Glutamatergic neuron (in vitro differentiated cells): ENCODE measurements at regions not wholly inside any gene's neighbourhood (a gene's known extent, or its start where the extent isn't known, plus 50 kb on each side); places are given as distances from the start of the nearest gene placed in this dataset.
"Not testable (repeated sequence)": the region's sequence is repeated elsewhere in the genome, so short reads cannot be mapped to it uniquely, and the experiment has no call there.

Experiments used
- DNase-seq: peaks from one replicate; pipeline ENCODE4 v3.0.0; 2022
- H3K27ac Mint-ChIP-seq: one replicate; pipeline ENCODE4 v1.8.0; 2020; ENCODE audit warnings: mild to moderate bottlenecking, mixed read lengths, inconsistent platforms; ENCODE audit not compliant: unreplicated experiment
- H3K27me3 Mint-ChIP-seq: one replicate; pipeline ENCODE4 v1.8.0; 2020; ENCODE audit warnings: mild to moderate bottlenecking, moderate library complexity, mixed read lengths, inconsistent platforms; ENCODE audit not compliant: unreplicated experiment
- H3K36me3 Mint-ChIP-seq: one replicate; pipeline ENCODE4 v1.8.0; 2020; ENCODE audit warnings: mild to moderate bottlenecking, mixed read lengths, inconsistent platforms; ENCODE audit not compliant: unreplicated experiment
- H3K4me1 Mint-ChIP-seq: one replicate; pipeline ENCODE4 v1.8.0; 2020; ENCODE audit warnings: mild to moderate bottlenecking, low read depth, mixed read lengths, inconsistent platforms; ENCODE audit not compliant: unreplicated experiment
- H3K4me3 Mint-ChIP-seq: one replicate; pipeline ENCODE4 v1.8.0; 2020; ENCODE audit warnings: mild to moderate bottlenecking, mixed read lengths, inconsistent platforms; ENCODE audit not compliant: unreplicated experiment
- H3K9me3 Mint-ChIP-seq: one replicate; pipeline ENCODE4 v1.8.0; 2020; ENCODE audit warnings: mild to moderate bottlenecking, moderate library complexity, mixed read lengths, inconsistent platforms; ENCODE audit not compliant: unreplicated experiment
- TF ChIP-seq, protein P1 (sequence below): fragments of 200-600 bp; sonication (generic); IDR thresholded peaks from one replicate; pipeline ENCODE4 v1.5.0; 2021; ENCODE audit not compliant: partially characterized antibody, unreplicated experiment

DNA sequence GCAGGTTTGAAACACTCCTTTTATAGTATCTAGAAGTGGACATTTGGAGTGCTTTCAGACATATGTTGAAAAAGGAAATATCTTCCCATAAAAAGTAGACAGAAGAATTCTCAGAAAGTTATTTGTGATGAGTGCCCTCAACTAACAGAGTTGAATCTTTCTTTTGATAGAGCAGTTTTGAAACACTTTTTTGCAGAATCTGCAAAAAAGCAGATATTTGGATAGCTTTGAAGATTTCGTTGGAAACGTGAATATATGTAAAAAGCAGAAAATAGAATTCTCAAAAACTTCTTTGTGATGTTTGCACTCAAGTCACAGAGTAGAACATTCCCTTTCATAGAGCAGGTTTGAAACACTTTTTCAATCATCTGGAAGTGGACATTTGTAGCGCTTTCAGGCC, 676.4 kb upstream of the ZNF337 start:
- H3K4me3 Mint-ChIP-seq, DNase-seq, H3K27ac Mint-ChIP-seq, H3K36me3 Mint-ChIP-seq, H3K9me3 Mint-ChIP-seq, H3K27me3 Mint-ChIP-seq, H3K4me1 Mint-ChIP-seq: not testable (repeated sequence)

DNA sequence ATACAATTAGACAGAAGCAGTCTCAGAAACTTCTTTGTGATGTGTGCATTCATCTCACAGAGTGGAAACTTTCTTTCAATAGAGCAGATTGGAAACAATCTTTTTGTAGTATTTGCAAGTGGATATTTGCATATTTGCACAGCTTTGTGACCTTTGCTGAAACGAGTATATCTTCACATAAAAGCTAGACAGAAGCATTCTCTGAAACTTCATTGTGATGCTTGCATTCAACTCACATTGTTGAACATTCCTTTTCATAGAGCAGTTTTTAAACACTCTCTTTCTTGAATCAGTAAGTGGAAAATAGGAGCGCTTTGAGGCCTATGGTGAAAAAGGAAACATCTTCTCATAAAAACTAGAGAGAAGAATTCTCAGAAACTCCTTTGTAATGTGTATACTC, 657.9 kb upstream of the ZNF337 start:
- no peak overlapping the region for H3K4me3 Mint-ChIP-seq

DNA sequence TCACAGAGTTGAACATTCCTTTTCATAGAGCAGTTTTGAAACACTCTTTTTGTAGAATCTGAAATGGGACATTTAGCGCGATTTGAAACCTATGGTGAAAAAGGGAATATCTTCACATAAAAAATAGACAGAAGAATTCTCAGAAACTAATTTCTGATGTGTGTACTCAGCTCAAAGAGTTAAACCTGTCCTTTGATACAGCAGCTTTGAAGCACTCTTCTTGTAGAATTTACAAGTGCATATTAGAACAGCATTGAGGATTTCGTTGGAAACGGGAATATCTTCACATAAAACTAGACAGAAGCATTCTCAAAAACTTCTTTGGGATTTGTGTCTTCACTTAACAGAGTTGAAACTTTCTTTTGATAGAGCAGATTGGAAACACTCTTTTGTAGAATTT, 650.7 kb upstream of the ZNF337 start:
- Mint-ChIP-seq H3K4me3 (no peak overlapping the region), H3K27me3 (no peaks in the 10 kb centered on the region), H3K9me3 (no peaks in the 10 kb centered on the region), H3K4me1 (no peaks in the 10 kb centered on the region), H3K36me3 (no peaks in the 10 kb centered on the region), H3K27ac (no peak overlapping the region)
- TF ChIP-seq, protein P1, sequence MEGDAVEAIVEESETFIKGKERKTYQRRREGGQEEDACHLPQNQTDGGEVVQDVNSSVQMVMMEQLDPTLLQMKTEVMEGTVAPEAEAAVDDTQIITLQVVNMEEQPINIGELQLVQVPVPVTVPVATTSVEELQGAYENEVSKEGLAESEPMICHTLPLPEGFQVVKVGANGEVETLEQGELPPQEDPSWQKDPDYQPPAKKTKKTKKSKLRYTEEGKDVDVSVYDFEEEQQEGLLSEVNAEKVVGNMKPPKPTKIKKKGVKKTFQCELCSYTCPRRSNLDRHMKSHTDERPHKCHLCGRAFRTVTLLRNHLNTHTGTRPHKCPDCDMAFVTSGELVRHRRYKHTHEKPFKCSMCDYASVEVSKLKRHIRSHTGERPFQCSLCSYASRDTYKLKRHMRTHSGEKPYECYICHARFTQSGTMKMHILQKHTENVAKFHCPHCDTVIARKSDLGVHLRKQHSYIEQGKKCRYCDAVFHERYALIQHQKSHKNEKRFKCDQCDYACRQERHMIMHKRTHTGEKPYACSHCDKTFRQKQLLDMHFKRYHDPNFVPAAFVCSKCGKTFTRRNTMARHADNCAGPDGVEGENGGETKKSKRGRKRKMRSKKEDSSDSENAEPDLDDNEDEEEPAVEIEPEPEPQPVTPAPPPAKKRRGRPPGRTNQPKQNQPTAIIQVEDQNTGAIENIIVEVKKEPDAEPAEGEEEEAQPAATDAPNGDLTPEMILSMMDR, result no peak
- no peak for DNase-seq

More for the DNA sequence above, 657.9 kb upstream of the ZNF337 start:
- Mint-ChIP-seq H3K27ac (no peak overlapping the region), H3K36me3 (no peaks in the 10 kb centered on the region), H3K9me3 (no peaks in the 10 kb centered on the region), H3K27me3 (no peaks in the 10 kb centered on the region), H3K4me1 (no peaks in the 10 kb centered on the region)
- TF ChIP-seq, protein P1, result no peak
- DNase-seq, result no peak

DNA sequence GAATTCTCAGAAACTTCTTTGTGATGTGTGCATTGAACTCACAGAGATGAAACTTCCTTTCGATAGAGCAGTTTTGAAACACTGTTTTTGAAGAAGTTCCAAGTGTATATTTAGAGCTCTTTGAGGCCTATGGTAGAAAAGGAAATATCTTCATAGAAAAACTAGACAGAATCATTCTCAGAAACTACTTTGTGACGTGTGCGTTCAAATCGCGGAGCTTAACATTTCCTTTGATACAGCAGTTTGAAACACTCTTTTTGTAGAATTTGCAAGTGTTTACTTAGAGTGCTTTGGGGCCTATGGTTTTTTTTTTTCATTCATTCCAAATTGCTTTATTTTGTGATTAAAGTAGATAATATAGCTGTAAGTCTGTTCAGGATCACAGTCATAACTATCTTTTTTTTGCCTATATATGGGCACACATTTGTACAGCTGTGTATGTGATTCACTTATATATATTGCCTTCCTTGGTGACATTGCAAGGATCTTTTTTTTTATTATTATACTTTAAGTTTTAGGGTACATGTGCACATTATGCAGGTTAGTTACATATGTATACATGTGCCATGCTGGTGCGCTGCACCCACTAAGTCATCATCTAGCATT, 643.9 kb upstream of the ZNF337 start:
- H3K36me3 Mint-ChIP-seq, H3K4me1 Mint-ChIP-seq, H3K4me3 Mint-ChIP-seq, H3K27me3 Mint-ChIP-seq, H3K27ac Mint-ChIP-seq, DNase-seq, H3K9me3 Mint-ChIP-seq: not testable (repeated sequence)

DNA sequence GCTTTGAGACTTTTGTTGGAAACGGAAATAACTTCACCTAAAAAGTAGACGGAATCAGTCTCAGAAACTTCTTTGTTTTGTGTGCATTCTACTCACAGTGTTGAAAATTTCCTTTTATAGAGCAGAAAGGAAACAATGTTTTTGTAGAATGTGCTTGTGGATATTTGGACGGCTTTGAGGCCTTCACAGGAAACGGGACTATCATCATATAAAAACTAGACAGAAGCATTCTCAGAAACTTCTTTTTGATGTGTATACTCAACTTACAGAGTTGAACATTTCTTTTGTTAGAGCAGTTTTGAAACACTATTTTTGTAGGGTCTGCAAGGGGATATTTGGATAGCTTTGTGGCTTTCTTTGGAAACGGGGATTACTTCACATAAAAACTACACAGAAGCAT, 627.5 kb upstream of the ZNF337 start:
- Mint-ChIP-seq H3K4me1 (no peaks in the 10 kb centered on the region), H3K4me3 (no peak overlapping the region), H3K9me3 (no peaks in the 10 kb centered on the region), H3K27ac (no peak overlapping the region), H3K27me3 (no peaks in the 10 kb centered on the region), H3K36me3 (no peaks in the 10 kb centered on the region)
- TF ChIP-seq, protein P1, result no peak
- DNase-seq, result no peak

DNA sequence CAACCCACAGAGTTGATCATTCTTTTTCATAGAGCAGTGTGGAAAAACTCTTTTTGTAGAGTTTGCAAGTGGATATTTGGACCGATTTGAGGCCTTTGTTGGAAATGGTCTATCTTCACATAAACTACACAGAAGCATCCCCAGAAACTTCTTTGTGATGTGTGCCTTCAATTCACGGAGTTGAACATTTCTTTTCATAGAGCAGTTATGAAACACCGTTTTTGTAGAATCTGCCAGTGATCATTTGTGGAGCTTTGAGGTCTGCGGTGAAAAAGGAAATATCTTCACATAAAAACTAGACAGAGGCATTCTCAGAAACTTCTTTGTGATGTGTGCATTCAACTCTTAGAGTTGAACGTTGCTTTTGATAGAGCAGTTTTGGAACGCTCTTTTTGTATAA, 618.4 kb upstream of the ZNF337 start:
- Mint-ChIP-seq H3K4me1 (no peaks in the 10 kb centered on the region), H3K27me3 (no peaks in the 10 kb centered on the region), H3K36me3 (no peaks in the 10 kb centered on the region), H3K4me3 (no peak overlapping the region), H3K9me3 (no peaks in the 10 kb centered on the region), H3K27ac (no peak overlapping the region)
- TF ChIP-seq, protein P1, result no peak
- no peak for DNase-seq

DNA sequence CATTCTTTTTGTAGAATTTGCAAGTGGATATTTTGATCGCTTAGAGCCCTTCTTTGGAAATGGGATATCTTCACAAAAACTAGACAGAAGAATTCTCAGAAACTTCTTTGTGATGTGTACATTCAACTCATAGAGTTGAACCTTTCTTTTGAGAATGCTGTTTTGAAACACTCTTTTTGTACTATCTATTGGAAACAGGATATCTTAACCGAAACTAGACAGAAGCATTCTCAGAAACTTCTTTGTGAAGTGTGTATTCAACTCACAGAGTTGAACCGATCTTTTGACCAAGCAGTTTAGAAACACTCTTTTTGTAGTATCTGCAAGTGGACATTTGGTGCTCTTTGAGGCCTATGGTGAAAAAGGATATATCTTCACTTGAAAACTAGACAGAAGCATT, 613.1 kb upstream of the ZNF337 start:
- H3K4me1 Mint-ChIP-seq, H3K36me3 Mint-ChIP-seq, H3K4me3 Mint-ChIP-seq, H3K27me3 Mint-ChIP-seq, H3K9me3 Mint-ChIP-seq, H3K27ac Mint-ChIP-seq, DNase-seq: not testable (repeated sequence)
